ENCODE measurements at regions not wholly inside any gene's neighbourhood (a gene's known extent, or its start where the extent isn't known, plus 50 kb on each side); places are given as distances from the start of the nearest gene placed in this dataset.

- Histone ChIP-seq H3K4me1 (no peaks in the 10 kb centered on the region), H3K9me3 (no peaks in the 10 kb centered on the region), H3K27ac (no peak overlapping the region), H3K36me3 (no peaks in the 10 kb centered on the region), H3K4me3 (no peak overlapping the region), H3K27me3 (peaks cover 0 to 5% (median 3%) of the 10 kb centered on the region in 3 donors)
- 87 to 91% methylated on average over 21 of the region's 21 CpGs for WGBS, 2 donors
- intact Hi-C loops (cut with DNase I): no loop called here
- TF ChIP-seq POLR2AphosphoS5 (IDR thresholded peaks at IDR 0.05) (no peak), POLR2A (IDR thresholded peaks at IDR 0.05) (no peak), EP300 (IDR thresholded peaks at IDR 0.05) (no peak), CTCF (IDR thresholded peaks at IDR 0.05) (no peak)
- no peak for DNase-seq
Measured at GRCh38 chr2:15784886-15785801, 155.2 kb upstream of the MYCN start.

- H3K9me3 ChIP-seq: no peaks in the 10 kb centered on the region
- 87 to 88% methylated on average over 11 of the region's 11 CpGs for WGBS, 2 donors
Measured at GRCh38 chr2:15786003-15786654, 154.2 kb upstream of the MYCN start.

GRCh38 chr2:15786901-15787300, 153.4 kb upstream of the MYCN start:
- 70 to 89% methylated on average over 2 of the region's 2 CpGs for WGBS, 2 donors

More at GRCh38 chr2:15786003-15786654, 154.2 kb upstream of the MYCN start:
- Histone ChIP-seq H3K27ac (no peak overlapping the region), H3K4me1 (no peaks in the 10 kb centered on the region), H3K4me3 (no peak overlapping the region), H3K36me3 (no peaks in the 10 kb centered on the region), H3K27me3 (peaks cover 0 to 5% (median 3%) of the 10 kb centered on the region in 3 donors)
- DNase-seq: no peak
- intact Hi-C loops (cut with DNase I): no loop called here
- TF ChIP-seq CTCF (IDR thresholded peaks at IDR 0.05) (no peak), POLR2AphosphoS5 (IDR thresholded peaks at IDR 0.05) (no peak), EP300 (IDR thresholded peaks at IDR 0.05) (no peak), POLR2A (IDR thresholded peaks at IDR 0.05) (no peak)

More at GRCh38 chr2:15786901-15787300, 153.4 kb upstream of the MYCN start:
- peaks cover 0 to 5% (median 3%) of the 10 kb centered on the region in 3 donors for H3K27me3 ChIP-seq
- TF ChIP-seq POLR2A (IDR thresholded peaks at IDR 0.05): no peak
- TF ChIP-seq CTCF (IDR thresholded peaks at IDR 0.05): no peak
- no peak for TF ChIP-seq EP300 (IDR thresholded peaks at IDR 0.05)
- TF ChIP-seq POLR2AphosphoS5 (IDR thresholded peaks at IDR 0.05): no peak
- no peaks in the 10 kb centered on the region for H3K4me1 ChIP-seq
- no peaks in the 10 kb centered on the region for H3K9me3 ChIP-seq
- DNase-seq: no peak
- H3K4me3 ChIP-seq: no peak overlapping the region
- no peaks in the 10 kb centered on the region for H3K36me3 ChIP-seq
- no peak overlapping the region for H3K27ac ChIP-seq
- intact Hi-C loops (cut with DNase I): no loop called here

Data from sigmoid colon (tissue), 6 donors.